HEK293T (cell line): ENCODE measurements at regions not wholly inside any gene's neighbourhood (a gene's known extent, or its start where the extent isn't known, plus 50 kb on each side); places are given as distances from the start of the nearest gene placed in this dataset.

Experiments
- CTCF ChIA-PET: fragments of 350-600 bp; formaldehyde crosslinking; extraction: SDS; loops from one replicate; lab custom pipeline; 2021; ENCODE audit warnings: antibody characterized with exemption, inconsistent platforms; lab: Yijun Ruan, JAX
- POLR2A ChIA-PET: fragments of 350-600 bp; formaldehyde crosslinking; extraction: SDS; loops from one replicate; lab custom pipeline; 2020; ENCODE audit warnings: antibody characterized with exemption, inconsistent platforms; lab: Yijun Ruan, JAX
- DNase-seq: peaks from one replicate; pipeline ENCODE4 v3.0.0; 2012; ENCODE audit warnings: mixed read lengths; ENCODE audit errors: extremely low spot score
- ARNT ChIP-seq: fragments of 450-650 bp; IDR thresholded peaks from 2 replicates; pipeline ENCODE4 v1.6.1; 2017; ENCODE audit warnings: mild to moderate bottlenecking
- BHLHE40 ChIP-seq: fragments of 450-650 bp; IDR thresholded peaks from 2 replicates; pipeline ENCODE4 v1.6.1; 2016; ENCODE audit warnings: mild to moderate bottlenecking, moderate library complexity, borderline replicate concordance
- CTBP1 ChIP-seq: fragments of 450-650 bp; IDR thresholded peaks from 2 replicates; pipeline ENCODE4 v1.6.1; 2016; ENCODE audit warnings: borderline replicate concordance
- ELF4 ChIP-seq: fragments of 450-650 bp; IDR thresholded peaks from 2 replicates; pipeline ENCODE4 v1.6.1; 2017; ENCODE audit warnings: antibody characterized with exemption
- FOXA1 ChIP-seq: fragments of 450-650 bp; IDR thresholded peaks from 2 replicates; pipeline ENCODE4 v1.6.1; 2016; ENCODE audit warnings: mild to moderate bottlenecking
- FOXK2 ChIP-seq: fragments of 450-650 bp; IDR thresholded peaks from 2 replicates; pipeline ENCODE4 v1.6.1; 2016; ENCODE audit warnings: mild to moderate bottlenecking
- FOXM1 ChIP-seq: fragments of 450-650 bp; IDR thresholded peaks from 2 replicates; pipeline ENCODE4 v1.6.1; 2017; ENCODE audit warnings: mild to moderate bottlenecking, borderline replicate concordance
- HDGF ChIP-seq: fragments of 450-650 bp; IDR thresholded peaks from 2 replicates; pipeline ENCODE4 v1.6.1; 2017; ENCODE audit warnings: antibody characterized with exemption, borderline replicate concordance
- L3MBTL2 ChIP-seq: fragments of 450-650 bp; conservative IDR thresholded peaks from 2 replicates; pipeline ENCODE4 v1.6.1; 2016; ENCODE audit warnings: mild to moderate bottlenecking
- LEF1 ChIP-seq: fragments of 450-650 bp; IDR thresholded peaks from 2 replicates; pipeline ENCODE4 v1.6.1; 2017; ENCODE audit warnings: mild to moderate bottlenecking, borderline replicate concordance
- NFRKB ChIP-seq: fragments of 450-650 bp; IDR thresholded peaks from 2 replicates; pipeline ENCODE4 v1.6.1; 2016; ENCODE audit warnings: mild to moderate bottlenecking, moderate library complexity
- SP1 ChIP-seq: fragments of 450-650 bp; IDR thresholded peaks from 2 replicates; pipeline ENCODE4 v1.6.1; 2017
- SUZ12 ChIP-seq: fragments of 450-650 bp; IDR thresholded peaks from 2 replicates; pipeline ENCODE4 v1.6.1; 2016; ENCODE audit warnings: mild to moderate bottlenecking
- TARDBP ChIP-seq: fragments of 450-650 bp; IDR thresholded peaks from 2 replicates; pipeline ENCODE4 v1.6.1; 2016
- ZNF384 ChIP-seq: fragments of 450-650 bp; IDR thresholded peaks from 2 replicates; pipeline ENCODE4 v1.6.1; 2016
- TF ChIP-seq, protein P1 (sequence below): fragments of 450-650 bp; IDR thresholded peaks from 2 replicates; pipeline ENCODE4 v1.6.1; 2016

DNA sequence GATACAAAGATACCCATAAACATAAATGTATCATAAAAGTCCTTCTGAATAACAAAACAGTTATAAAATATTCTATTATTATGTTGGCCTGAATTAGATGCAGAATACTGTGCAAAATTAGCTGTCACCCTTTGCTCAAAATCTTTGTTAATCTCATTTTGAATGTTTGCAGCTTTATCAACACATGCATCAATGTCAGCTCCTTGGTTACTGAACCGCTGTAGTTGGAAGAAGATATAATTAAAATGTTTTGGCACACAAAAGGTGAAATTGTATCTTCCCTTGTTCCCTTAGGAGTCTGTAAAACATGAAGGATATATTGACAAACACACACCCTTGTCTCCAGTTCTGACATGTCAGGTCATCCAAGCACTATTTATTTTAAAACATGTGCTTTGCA lies 146.3 kb upstream of the POU5F2 start:
- TF ChIP-seq, protein P1, sequence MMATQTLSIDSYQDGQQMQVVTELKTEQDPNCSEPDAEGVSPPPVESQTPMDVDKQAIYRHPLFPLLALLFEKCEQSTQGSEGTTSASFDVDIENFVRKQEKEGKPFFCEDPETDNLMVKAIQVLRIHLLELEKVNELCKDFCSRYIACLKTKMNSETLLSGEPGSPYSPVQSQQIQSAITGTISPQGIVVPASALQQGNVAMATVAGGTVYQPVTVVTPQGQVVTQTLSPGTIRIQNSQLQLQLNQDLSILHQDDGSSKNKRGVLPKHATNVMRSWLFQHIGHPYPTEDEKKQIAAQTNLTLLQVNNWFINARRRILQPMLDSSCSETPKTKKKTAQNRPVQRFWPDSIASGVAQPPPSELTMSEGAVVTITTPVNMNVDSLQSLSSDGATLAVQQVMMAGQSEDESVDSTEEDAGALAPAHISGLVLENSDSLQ: peak; percentile 79
- TF ChIP-seq HDGF (no peak), TARDBP (no peak), CTBP1 (no peak)
- ChIA-PET POLR2A (interaction anchor here (1.2 kb wide), 1 partner anchor 305 kb away, joined by 3 read pairs; the partner anchor contains the start of gene NR2F1), CTCF (interaction anchor here (0.6 kb wide), 1 partner anchor 165 kb away, joined by 3 read pairs; no protein-coding TSS in a partner anchor)
- no peak for DNase-seq

DNA sequence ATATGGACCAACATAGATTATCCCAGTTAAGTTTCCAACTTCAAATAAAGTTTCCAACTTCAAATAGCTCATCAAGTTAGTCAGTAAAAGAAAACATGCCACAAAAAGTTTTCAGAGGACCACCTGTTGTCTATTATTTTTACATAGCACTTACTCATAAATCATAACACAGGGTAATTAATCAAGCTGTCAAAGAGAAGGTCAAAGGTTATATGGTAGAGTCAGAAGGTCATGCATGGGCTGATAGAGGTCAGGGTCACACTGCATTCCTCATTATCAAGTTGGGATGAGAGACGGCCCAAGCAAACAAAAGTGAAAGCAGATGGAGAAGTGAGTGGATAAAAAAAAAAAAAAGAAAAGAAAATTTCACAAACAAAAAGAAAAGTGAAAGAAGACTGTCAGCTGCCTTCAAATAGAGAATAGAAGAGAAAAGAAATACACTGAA lies 145.5 kb upstream of the POU5F2 start:
- TF ChIP-seq TARDBP: no peak
- TF ChIP-seq LEF1: no peak
- no peak for TF ChIP-seq BHLHE40
- TF ChIP-seq FOXM1: no peak
- TF ChIP-seq FOXK2: no peak
- TF ChIP-seq, protein P1: peak; percentile 94
- TF ChIP-seq ARNT: no peak
- TF ChIP-seq ELF4: no peak
- no peak for TF ChIP-seq HDGF
- TF ChIP-seq SUZ12: no peak
- TF ChIP-seq L3MBTL2: no peak
- no peak for TF ChIP-seq FOXA1
- peak; percentile 75 for TF ChIP-seq CTBP1
- no peak for TF ChIP-seq NFRKB
- TF ChIP-seq SP1: no peak
- TF ChIP-seq ZNF384: peak; percentile 73; the same call in 1 of the 2 replicates
- CTCF ChIA-PET: interaction anchor here (0.6 to 1.0 kb wide), 3 partner anchors 12 to 279 kb away, joined by 3 to 5 read pairs (median 4); no protein-coding TSS in a partner anchor
- POLR2A ChIA-PET: interaction anchor here (1.2 kb wide), 1 partner anchor 304 kb away, joined by 3 read pairs; the partner anchor contains the start of gene NR2F1
- DNase-seq: no peak

DNA sequence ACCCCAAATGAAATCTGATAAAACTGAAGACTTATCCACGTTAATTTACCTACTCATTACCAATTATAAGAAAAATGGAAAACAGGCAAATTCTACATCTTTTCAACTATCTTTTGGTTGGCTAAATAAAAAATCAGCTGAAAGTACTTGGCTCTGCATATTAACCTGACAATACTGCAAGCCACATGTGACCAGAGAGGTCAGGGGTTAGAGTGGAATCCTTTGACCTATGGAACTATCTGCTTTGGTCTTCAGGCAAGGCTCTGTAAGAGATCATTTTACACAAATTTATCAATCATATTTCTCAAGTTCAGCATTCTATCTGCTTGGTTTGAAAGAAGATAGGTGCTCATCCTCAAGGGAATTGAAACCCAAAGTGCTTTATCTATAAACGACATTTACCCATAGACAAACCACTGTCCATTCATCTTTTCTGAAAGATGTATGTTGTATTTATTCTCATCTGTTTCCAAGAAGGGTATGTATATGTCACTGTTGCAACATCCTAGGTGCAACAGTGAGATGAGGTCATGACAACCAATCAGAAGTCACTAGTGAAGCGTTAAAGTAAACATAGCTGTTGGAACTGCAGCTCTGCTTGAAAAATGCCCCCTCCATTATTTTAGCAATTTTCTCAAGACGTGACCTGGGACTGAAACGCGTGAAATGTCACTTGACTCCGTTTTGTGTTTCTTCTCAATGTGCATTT lies 144.9 kb upstream of the POU5F2 start:
- DNase-seq: no peak
- TF ChIP-seq FOXM1 (no peak), BHLHE40 (no peak), HDGF (no peak), SP1 (no peak), NFRKB (no peak), ZNF384 (no peak), TARDBP (no peak), FOXK2 (no peak)
- CTCF ChIA-PET: interaction anchor here (0.9 to 1.0 kb wide), 2 partner anchors 12 to 279 kb away, joined by 4 to 5 read pairs; no protein-coding TSS in a partner anchor
- POLR2A ChIA-PET: interaction anchor here (1.2 kb wide), 1 partner anchor 303 kb away, joined by 3 read pairs; the partner anchor contains the start of gene NR2F1

DNA sequence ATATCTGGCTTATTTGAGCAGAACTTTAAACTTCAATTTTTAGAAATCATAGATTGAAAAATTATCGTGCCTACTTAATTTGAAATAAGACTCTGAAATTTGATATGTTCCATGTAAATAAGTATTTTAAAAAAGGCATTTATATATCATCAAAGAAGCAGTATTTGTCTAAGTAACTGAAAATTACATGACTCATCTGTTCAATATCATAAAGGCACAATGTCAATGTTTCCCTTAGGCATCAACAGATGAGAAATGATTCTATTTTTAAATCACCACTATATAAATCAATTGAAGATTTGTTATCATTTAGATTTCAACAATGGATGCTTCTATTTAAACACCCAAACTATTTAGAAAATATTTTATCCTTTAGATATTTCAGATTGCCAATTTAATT lies 142.9 kb upstream of the POU5F2 start:
- ChIA-PET POLR2A (no interaction called here), CTCF (interaction anchor here (0.7 kb wide), 1 partner anchor 23 kb away, joined by 4 read pairs; no protein-coding TSS in a partner anchor)
- TF ChIP-seq L3MBTL2: no peak
- TF ChIP-seq CTBP1: no peak
- no peak for TF ChIP-seq FOXM1
- TF ChIP-seq BHLHE40: no peak
- TF ChIP-seq FOXK2: no peak
- DNase-seq: no peak

DNA sequence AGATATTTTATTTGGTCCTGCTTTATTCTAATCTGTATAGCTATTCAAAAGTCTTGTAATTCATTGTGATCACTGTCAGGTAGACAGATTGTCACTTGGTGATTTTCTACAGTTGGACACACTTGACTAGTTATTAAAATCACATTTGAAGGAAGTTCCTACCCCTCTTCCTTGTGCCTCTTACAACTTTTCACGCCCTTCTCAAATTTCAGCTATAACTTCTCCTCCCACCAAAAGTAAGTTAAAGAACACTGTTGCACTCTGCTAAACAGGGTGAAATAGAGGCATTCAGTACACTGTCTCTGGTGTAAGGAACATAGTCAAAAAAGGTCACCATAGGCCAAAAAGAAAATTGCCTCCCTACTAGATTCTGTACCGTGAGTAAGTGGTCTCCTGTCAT lies 142.1 kb upstream of the POU5F2 start:
- POLR2A ChIA-PET: no interaction called here
- TF ChIP-seq CTBP1: no peak
- TF ChIP-seq L3MBTL2: 0 out of 2 replicates have a peak, but pooled peaks have one; percentile 29
- CTCF ChIA-PET: interaction anchor here (0.5 to 0.7 kb wide), 2 partner anchors 24 to 44 kb away, joined by 3 to 4 read pairs; no protein-coding TSS in a partner anchor
- no peak for DNase-seq

DNA sequence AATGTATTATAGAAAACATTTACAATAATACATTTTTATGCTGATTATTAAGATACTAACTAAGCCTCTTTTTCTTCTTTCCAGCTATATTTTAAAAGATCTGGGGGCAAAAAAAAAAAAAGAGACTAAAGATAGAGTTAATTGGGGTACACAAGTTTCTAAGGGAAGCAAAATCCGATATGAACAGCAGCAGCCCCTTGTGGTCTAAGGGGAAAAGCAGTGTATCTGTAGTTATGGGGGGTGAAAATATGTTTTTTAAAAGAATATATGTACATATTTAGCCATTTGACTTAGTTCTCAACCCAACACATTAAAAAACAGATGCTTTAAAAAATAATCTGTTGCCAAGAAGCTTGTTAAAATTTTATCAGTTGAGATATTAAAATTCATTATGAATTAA lies 134.3 kb upstream of the POU5F2 start:
- TF ChIP-seq ZNF384 (no peak), TARDBP (no peak), BHLHE40 (no peak), L3MBTL2 (no peak), FOXK2 (no peak), SP1 (no peak), NFRKB (no peak), SUZ12 (no peak), FOXM1 (no peak), HDGF (no peak), ELF4 (no peak), ARNT (no peak), FOXA1 (no peak), LEF1 (no peak), CTBP1 (no peak)
- TF ChIP-seq, protein P1: no peak
- CTCF ChIA-PET: interaction anchor here (0.6 kb wide), 2 partner anchors 11 to 974 kb away, joined by 3 to 5 read pairs; no protein-coding TSS in a partner anchor
- POLR2A ChIA-PET: no interaction called here
- DNase-seq: no peak
